GM18507 (cell line): ENCODE measurements at regions not wholly inside any gene's neighbourhood (a gene's known extent, or its start where the extent isn't known, plus 50 kb on each side); places are given as distances from the start of the nearest gene placed in this dataset.

Experiments
- DNase-seq: peaks from one replicate; pipeline ENCODE4 v3.0.0; 2011; ENCODE audit warnings: low read depth; ENCODE audit not compliant: insufficient read length; ENCODE audit errors: extremely low spot score
- FAIRE-seq: peaks from 2 replicates; lab custom pipeline; 2011; peaks lifted over from hg19 to GRCh38; lab: Jason Lieb, UNC

DNA sequence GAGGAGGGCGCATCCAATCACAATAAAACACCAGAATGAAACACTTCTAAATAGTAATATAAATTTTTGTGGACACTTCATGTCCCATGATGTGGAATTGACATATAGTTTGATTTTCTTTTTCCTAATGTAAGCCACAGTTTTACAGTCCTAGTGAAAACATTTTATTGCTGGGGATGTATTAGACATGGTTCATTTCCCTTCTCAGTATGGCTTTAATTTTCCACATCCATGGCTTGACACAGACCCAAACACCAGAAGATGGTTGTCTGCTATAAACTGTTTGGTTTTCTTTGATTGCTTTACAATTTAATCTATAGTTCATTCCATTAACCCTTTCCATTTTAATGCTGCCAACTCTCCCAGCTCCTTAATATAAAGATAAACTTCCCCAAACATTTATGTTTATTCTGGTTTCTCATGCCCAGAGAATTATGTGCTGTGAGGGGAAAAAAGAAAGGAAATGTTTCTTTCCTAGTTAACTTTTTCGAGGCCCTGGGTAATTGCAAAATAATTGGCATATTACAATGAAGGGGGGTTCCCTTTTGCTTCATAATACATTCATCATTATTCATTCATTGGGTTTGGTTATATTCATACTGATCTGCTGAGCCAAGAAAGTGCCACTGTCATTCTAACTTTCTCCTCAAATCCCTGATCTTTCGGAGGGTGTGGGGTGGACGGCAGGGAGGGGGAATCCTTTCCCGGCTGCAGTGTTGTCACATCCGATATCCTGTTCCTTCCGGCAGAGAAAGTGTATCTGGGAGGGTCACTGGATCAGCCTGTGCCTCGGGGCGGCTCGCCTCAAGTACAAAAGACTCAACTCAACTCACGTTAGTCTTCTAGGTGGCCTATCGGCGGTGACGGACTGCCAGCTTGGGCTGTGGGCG is 127.6 kb upstream of the TFAP2D start:
- no peak for FAIRE-seq
- no peak for DNase-seq

GRCh38 chr6:50586331-50586675 is 127.0 kb upstream of the TFAP2D start:
- no peak for DNase-seq
- no peak for FAIRE-seq

- DNase-seq (no peak), FAIRE-seq (no peak)
These were observed 123.4 kb upstream of the TFAP2D start for GRCh38 chr6:50589751-50590470.

- no peak for FAIRE-seq
- no peak for DNase-seq
These were observed 122.2 kb upstream of the TFAP2D start for GRCh38 chr6:50591135-50591534.

GRCh38 chr6:50600280-50600679 is 113.0 kb upstream of the TFAP2D start:
- FAIRE-seq (no peak), DNase-seq (no peak)

GRCh38 chr6:50602292-50602691 is 111.0 kb upstream of the TFAP2D start:
- DNase-seq (no peak), FAIRE-seq (peak; percentile 44)

DNA sequence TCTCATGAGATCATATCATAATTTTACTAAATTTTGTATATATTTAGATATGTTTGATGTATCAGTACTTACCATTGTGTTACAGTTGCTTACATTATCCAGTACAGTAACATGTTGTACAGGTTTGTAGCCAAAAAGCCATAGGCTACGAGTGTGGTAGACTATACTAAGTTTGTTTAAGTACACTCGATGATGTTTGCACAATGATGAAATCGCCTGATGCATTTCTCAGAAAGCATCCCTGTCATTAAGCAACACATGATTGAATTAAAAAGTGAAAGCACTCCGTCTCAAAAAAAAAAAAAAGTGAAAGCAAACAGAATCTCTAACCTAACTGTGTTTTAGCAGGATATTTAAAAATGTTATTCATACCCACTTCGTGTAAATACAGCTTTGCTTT is 104.9 kb upstream of the TFAP2D start:
- FAIRE-seq: no peak

DNA sequence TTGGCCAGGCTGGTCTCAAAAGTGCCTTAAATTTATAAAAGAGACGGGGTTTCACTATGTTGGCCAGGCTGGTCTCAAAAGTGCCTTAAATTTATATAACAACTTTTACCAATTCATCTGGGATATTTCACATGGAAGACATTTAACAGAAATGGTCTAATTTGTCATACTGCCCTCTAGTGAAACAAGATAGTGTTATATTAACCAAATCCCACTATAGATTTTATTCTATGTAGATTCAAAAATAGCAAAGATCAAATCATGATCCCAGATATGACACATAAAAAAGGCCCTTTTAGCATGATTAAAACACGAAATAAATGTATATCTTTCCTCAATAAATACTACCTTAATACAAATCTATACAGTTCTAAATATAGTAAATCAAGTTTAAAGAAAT is 102.8 kb upstream of the TFAP2D start:
- DNase-seq: no peak

More for the DNA sequence above, 104.9 kb upstream of the TFAP2D start:
- no peak for DNase-seq

GRCh38 chr6:50635429-50635828 is 77.9 kb upstream of the TFAP2D start:
- FAIRE-seq (no peak), DNase-seq (no peak)

More for the DNA sequence above, 102.8 kb upstream of the TFAP2D start:
- FAIRE-seq: no peak

DNA sequence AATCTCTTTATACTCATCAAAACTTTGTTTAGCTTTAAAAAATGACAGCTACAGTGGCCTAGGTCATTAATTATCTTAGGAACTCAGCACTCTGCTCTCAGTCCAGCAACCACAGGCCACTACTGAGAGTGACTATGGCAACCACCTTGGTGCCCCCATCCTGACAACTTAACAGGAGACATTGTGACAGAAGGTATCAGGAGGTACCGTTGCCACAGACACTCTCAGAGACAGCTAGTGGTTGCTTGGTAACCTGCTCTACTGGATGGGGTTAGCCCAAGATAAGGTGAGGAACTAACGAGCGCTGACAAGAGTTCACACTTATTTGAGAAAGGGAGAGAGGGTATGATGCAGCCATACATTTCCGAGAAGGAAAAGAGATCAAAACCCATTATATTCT is 76.1 kb upstream of the TFAP2D start:
- no peak for FAIRE-seq
- DNase-seq: no peak

DNA sequence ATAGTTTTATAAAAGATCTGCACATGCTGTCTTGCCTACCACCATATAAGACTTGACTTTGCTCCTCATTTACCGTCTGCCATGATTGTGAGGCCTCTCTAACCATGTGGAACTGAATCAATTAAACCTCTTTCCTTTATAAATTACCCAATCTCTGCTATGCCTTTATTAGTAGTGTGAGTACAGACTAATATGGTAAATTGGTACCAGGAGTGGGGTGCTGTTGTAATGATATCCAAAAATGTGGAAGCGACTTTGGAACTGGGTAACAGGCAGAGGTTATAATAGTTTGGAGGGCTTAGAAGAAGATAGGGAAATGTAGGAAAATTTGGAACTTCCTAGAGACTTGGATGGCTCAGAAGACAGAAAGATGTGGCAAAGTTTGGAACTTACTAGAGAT is 64.2 kb upstream of the TFAP2D start:
- no peak for FAIRE-seq
- DNase-seq: no peak

DNA sequence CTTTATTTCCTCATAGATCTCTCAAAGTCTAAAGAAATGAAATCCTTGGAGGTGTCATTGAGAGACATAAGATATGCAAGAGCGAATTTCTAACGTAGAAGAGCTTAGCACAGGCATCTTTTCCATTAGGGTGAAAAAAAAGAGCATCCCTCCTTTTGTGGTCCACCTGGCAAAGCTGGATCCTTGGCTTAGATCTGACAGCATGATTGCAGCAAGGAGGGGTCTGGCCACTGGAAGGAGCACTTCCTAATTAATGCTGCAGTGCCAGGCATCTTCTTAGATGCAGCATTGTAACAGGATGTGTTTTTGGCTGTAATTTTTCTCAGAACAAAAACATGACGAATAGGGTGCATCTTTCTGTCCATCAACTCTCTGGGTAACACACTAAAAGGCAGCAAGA is 60.1 kb upstream of the TFAP2D start:
- FAIRE-seq (no peak), DNase-seq (no peak)

DNA sequence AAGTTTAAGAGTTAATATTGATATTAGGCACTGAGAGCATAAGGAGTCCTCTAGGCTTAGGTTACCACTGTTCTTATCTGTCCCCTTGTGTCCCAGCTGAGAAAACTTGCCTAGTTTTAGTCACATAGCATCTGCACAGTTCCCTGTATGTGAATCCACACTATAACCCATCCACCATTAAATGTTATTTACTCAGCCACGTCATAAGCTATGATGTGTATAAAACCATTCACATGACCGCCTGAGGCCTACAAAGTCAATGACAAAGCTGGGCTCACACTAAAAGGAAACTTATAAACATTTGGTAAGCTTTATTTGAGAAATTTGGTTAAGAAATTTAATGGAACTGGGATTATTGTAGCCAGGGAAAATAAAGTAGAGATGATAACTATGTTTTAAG is 59.2 kb upstream of the TFAP2D start:
- DNase-seq (no peak), FAIRE-seq (no peak)

DNA sequence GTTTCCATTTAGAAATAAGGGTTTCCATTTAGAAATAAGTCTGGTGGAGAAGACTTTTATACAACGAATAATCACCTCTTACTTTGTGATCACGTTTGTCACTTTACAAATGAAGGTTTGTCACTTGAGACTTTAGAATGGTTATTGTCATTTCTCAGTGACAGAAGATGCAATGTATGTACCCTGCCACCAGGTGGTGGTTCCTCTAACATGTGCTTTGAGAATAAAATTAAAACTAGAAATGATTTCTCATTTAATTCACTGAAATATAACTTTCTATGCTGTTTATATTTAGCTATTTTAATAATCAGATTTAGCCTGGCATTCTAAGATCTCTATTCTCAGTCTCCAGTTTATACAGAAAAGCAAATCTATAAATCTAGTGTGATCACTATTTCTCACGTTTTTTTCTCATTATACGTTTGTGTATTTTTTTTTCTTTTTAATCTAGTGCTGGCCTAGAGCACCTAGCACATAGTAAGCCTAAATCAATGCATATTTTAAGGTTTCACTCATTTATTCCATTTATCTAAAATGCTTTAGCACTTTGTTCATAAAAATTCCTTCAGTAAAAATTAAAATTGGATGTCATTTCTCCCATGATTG is 57.4 kb upstream of the TFAP2D start:
- FAIRE-seq (no peak), DNase-seq (no peak)

- no peak for DNase-seq
- FAIRE-seq: no peak
These were observed 55.8 kb upstream of the TFAP2D start for GRCh38 chr6:50657513-50657912.

- no peak for FAIRE-seq
These were observed 54.8 kb upstream of the TFAP2D start for GRCh38 chr6:50658561-50658960.

GRCh38 chr6:50661636-50662035 is 51.7 kb upstream of the TFAP2D start:
- DNase-seq: no peak
- no peak for FAIRE-seq

More at GRCh38 chr6:50658561-50658960, 54.8 kb upstream of the TFAP2D start:
- no peak for DNase-seq
